RWPE1 (cell line): ENCODE measurements at regions not wholly inside any gene's neighbourhood (a gene's known extent, or its start where the extent isn't known, plus 50 kb on each side); places are given as distances from the start of the nearest gene placed in this dataset.

Source experiments
- CTCF ChIA-PET: fragments of 350-600 bp; sonication (Branson Sonifier 250); formaldehyde crosslinking; extraction: SDS; loops from one replicate; lab custom pipeline; 2021; lab: Yijun Ruan, JAX
- POLR2A ChIA-PET: fragments of 400-600 bp; formaldehyde crosslinking; extraction: SDS; loops from one replicate; lab custom pipeline; 2020; ENCODE audit warnings: antibody characterized with exemption; ENCODE audit not compliant: low non-redundant PET; lab: Yijun Ruan, JAX
- DNase-seq: peaks from one replicate; pipeline ENCODE4 v3.0.0; 2012; ENCODE audit warnings: low spot score
- H3K27ac ChIP-seq: fragments of 450-650 bp; 2 replicates; pipeline ENCODE4 v1.5.1; 2017
- TF ChIP-seq, protein P1 (sequence below): fragments of 450-650 bp; conservative IDR thresholded peaks from 2 replicates; pipeline ENCODE4 v1.5.1; 2017; ENCODE audit warnings: low read depth, mild to moderate bottlenecking

DNA sequence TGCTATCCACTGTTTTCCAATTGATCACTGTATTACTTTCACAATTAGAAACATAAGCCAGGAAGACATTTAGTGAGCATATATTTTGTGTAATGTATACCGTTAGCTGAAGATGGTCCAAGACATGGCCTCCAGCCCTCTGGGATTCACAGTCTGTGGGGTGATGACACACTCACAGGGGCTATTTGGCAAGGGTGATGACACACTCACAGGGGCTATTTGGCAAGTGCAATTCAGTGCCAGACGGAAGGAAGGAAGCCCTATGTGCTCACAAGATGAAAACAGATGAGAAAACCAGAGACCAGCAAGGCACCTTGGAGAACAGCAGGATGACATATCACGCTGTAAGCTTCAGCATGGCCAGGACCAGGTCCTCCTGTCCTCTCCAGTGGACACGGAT lies 183.7 kb downstream of the MBOAT1 start:
- no peak overlapping the region for H3K27ac ChIP-seq
- POLR2A ChIA-PET: no interaction called here
- DNase-seq: no peak
- TF ChIP-seq, protein P1, sequence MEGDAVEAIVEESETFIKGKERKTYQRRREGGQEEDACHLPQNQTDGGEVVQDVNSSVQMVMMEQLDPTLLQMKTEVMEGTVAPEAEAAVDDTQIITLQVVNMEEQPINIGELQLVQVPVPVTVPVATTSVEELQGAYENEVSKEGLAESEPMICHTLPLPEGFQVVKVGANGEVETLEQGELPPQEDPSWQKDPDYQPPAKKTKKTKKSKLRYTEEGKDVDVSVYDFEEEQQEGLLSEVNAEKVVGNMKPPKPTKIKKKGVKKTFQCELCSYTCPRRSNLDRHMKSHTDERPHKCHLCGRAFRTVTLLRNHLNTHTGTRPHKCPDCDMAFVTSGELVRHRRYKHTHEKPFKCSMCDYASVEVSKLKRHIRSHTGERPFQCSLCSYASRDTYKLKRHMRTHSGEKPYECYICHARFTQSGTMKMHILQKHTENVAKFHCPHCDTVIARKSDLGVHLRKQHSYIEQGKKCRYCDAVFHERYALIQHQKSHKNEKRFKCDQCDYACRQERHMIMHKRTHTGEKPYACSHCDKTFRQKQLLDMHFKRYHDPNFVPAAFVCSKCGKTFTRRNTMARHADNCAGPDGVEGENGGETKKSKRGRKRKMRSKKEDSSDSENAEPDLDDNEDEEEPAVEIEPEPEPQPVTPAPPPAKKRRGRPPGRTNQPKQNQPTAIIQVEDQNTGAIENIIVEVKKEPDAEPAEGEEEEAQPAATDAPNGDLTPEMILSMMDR: no peak
- CTCF ChIA-PET: interaction anchor here (0.6 kb wide), 1 partner anchor 62 kb away, joined by 4 read pairs; no protein-coding TSS in a partner anchor

DNA sequence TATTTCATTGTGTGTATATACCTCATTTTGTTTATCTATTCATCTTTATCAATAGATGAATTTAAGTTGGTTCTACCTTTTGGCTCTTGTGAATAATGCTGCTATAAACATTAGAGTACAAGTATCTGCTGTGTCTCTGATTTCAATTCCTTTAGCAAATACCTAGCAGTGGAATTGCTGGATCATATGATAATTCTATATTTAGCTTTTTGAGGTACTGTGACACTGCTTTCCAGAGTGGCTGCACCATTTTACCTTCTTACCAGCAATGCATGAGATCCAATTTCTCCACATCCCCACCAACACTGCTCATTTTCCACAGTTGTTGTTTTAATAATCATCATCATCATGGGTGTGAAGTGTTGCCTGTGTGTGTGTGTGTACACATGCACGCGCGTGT lies 182.3 kb downstream of the MBOAT1 start:
- POLR2A ChIA-PET: no interaction called here
- CTCF ChIA-PET: no interaction called here

DNA sequence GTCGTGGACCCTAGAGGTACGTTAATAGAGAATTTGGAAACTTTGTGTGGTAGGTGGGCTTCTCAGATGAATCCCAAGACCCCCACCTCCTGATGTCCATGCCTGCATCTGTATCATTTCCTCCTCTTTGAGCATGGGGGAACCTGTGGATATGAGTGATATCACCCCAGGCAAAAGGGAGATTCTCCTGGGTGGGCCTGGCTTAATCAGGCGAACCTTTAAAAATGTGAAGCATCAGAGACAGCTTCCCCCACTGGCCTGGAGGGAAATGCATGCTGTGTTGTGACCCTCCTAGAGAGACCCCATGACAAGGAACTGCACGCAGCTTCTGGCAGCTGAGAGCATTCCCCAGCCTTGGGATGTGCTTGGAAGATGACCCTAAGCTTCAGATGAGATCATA lies 180.9 kb downstream of the MBOAT1 start:
- DNase-seq: no peak
- ChIA-PET POLR2A (no interaction called here), CTCF (no interaction called here)
- no peak overlapping the region for H3K27ac ChIP-seq
- TF ChIP-seq, protein P1: no peak

More for the DNA sequence above, 182.3 kb downstream of the MBOAT1 start:
- DNase-seq: no peak
- TF ChIP-seq, protein P1: no peak
- no peak overlapping the region for H3K27ac ChIP-seq

DNA sequence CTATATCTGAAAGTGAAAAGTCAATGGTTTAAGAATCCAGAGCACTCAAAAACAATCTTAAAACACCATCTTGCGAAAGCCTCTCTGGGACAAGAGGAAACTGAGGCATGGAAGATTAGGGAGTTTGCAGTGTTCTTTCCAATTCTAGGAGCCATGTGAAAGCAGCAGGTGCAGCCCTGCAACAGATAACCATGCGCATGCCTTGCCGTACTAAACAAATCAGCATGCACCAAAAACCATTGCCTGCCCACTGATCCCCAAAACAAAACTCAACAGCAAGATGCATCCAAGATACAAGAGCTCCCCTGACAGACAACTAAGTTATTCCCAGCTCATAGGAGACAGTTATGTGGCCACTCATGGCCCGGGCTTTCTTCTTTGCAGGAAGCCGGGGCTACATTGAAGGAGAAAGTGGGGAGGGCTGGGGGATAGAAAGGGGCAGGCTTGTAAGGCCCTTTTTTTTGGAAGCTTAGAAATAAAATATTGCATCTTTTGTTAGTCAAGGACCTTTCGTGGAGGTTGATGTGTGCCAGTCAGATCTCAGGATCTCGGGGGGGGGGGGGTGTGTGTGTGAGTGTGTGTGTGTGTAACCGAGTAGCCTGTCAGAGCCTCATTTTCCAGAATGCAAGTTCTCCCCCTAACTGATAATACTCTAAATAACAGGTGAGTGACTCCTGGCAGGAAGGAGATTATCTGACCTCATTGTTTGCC lies 178.4 kb downstream of the MBOAT1 start:
- TF ChIP-seq, protein P1: no peak
- DNase-seq: no peak

DNA sequence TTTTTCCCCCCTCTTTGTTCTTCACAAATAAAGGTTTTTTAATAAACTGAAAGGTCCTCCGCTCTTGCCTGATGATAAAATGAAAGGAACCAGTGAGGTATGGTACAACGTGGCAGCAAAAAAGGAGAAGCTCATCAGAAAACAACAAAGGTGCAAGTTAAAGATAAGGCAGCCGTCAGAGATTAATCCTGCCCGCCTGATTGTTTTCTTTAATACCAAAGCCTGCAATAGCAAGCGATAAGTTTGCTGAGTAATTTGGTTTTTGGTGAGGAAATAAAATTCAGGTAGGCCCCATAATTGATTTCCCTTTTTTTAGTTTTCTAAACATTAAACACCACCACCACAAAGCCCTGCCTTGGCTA lies 177.9 kb downstream of the MBOAT1 start:
- TF ChIP-seq, protein P1: no peak
- POLR2A ChIA-PET: no interaction called here
- no peak for DNase-seq
- CTCF ChIA-PET: interaction anchor here (0.6 kb wide), 1 partner anchor 494 kb away, joined by 5 read pairs; no protein-coding TSS in a partner anchor
- H3K27ac ChIP-seq: no peak overlapping the region

More for the DNA sequence above, 178.4 kb downstream of the MBOAT1 start:
- H3K27ac ChIP-seq: no peak overlapping the region
- CTCF ChIA-PET: interaction anchor here (0.6 kb wide), 1 partner anchor 494 kb away, joined by 5 read pairs; no protein-coding TSS in a partner anchor
- POLR2A ChIA-PET: no interaction called here

DNA sequence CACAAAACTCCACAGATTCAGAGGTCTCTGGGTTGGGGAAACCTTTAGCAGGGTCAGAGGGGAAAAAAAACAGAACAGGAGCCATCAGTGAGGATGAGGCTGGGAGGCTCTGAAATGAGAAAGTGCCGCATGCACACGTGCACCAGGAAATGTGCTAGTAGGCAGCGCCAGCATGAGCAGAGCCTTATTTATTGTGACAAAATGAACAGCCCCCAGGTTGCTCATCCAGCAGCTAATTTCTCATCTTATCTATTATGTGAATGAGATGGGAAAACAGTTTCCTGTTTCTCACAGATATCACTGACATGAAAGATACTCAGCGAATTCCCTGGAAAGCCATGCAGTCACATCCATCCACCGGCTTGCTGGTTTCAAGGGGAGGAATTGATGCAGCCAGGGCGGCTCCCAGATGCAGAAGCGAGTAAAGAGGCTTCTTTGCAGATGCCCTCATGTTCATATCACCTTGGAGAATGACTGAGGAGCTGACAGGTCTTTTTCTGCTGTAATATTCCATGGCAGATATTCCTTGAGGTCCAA lies 176.1 kb downstream of the MBOAT1 start:
- TF ChIP-seq, protein P1: no peak
- DNase-seq: no peak
- POLR2A ChIA-PET: no interaction called here
- CTCF ChIA-PET: no interaction called here
- no peak overlapping the region for H3K27ac ChIP-seq
